HG02588 (cell line): ENCODE measurements at regions not wholly inside any gene's neighbourhood (a gene's known extent, or its start where the extent isn't known, plus 50 kb on each side); places are given as distances from the start of the nearest gene placed in this dataset.
"Not testable (repeated sequence)": the region's sequence is repeated elsewhere in the genome, so short reads cannot be mapped to it uniquely, and the experiment has no call there.

ENCODE experiments used
- ATAC-seq: cut with Tn5 transposase; IDR thresholded peaks from one replicate; pipeline ENCODE4 v1.9.1; 2021; ENCODE audit warnings: mild to moderate bottlenecking, moderate library complexity; ENCODE audit not compliant: unreplicated experiment

- no peak for ATAC-seq
These were observed 447.7 kb downstream of the SIPA1L2 start for GRCh38 chr1:232182236-232182635.

GRCh38 chr1:232180779-232181136, 449.2 kb downstream of the SIPA1L2 start:
- ATAC-seq: no peak

GRCh38 chr1:232179896-232180778, 449.8 kb downstream of the SIPA1L2 start:
- no peak for ATAC-seq

GRCh38 chr1:232178191-232178590, 451.7 kb downstream of the SIPA1L2 start:
- ATAC-seq: no peak

GRCh38 chr1:232177438-232177837, 452.5 kb downstream of the SIPA1L2 start:
- no peak for ATAC-seq

GRCh38 chr1:232176222-232176621, 453.7 kb downstream of the SIPA1L2 start:
- no peak for ATAC-seq

GRCh38 chr1:232174306-232174705, 455.6 kb downstream of the SIPA1L2 start:
- no peak for ATAC-seq

GRCh38 chr1:232172563-232172962, 457.4 kb downstream of the SIPA1L2 start:
- no peak for ATAC-seq

GRCh38 chr1:232170909-232171308, 459.0 kb downstream of the SIPA1L2 start:
- ATAC-seq: no peak

GRCh38 chr1:232169436-232169835, 460.5 kb downstream of the SIPA1L2 start:
- no peak for ATAC-seq

GRCh38 chr1:232168508-232168907, 461.4 kb downstream of the SIPA1L2 start:
- ATAC-seq: no peak

GRCh38 chr1:232166942-232167341, 463.0 kb downstream of the SIPA1L2 start:
- ATAC-seq: no peak

- no peak for ATAC-seq
These were observed 465.6 kb downstream of the SIPA1L2 start for GRCh38 chr1:232164078-232164963.

GRCh38 chr1:232163533-232163932, 466.4 kb downstream of the SIPA1L2 start:
- no peak for ATAC-seq

GRCh38 chr1:232162001-232162400, 467.9 kb downstream of the SIPA1L2 start:
- ATAC-seq: no peak

- ATAC-seq: not testable (repeated sequence)
These were observed 471.4 kb downstream of the SIPA1L2 start for GRCh38 chr1:232158558-232158957.

GRCh38 chr1:232156070-232156469, 473.9 kb downstream of the SIPA1L2 start:
- ATAC-seq: not testable (repeated sequence)

- no peak for ATAC-seq
These were observed 476.3 kb downstream of the SIPA1L2 start for GRCh38 chr1:232153652-232154051.

GRCh38 chr1:232150770-232151548, 479.0 kb downstream of the SIPA1L2 start:
- no peak for ATAC-seq

- no peak for ATAC-seq
These were observed 480.4 kb downstream of the SIPA1L2 start for GRCh38 chr1:232149287-232150201.
